GM11168 (cell line): ENCODE measurements at regions not wholly inside any gene's neighbourhood (a gene's known extent, or its start where the extent isn't known, plus 50 kb on each side); places are given as distances from the start of the nearest gene placed in this dataset.

Source experiments
- in situ Hi-C: fragments of 300-500 bp; cut with MboI; formaldehyde crosslinking; loops from one replicate; pipeline ENCODE4 v1.12.0; 2022; ENCODE audit warnings: low sequenced_read_pairs; ENCODE audit not compliant: unreplicated experiment

GRCh38 chr2:75333646-75334045 lies 134.3 kb upstream of the TACR1 start:
- in situ Hi-C loops, result no loop called here

GRCh38 chr2:75328156-75328555 lies 128.8 kb upstream of the TACR1 start:
- in situ Hi-C loops, result no loop called here

- in situ Hi-C loops, result no loop called here
Measured at GRCh38 chr2:75327334-75327733, 128.0 kb upstream of the TACR1 start.

- in situ Hi-C loops, result no loop called here
Measured at GRCh38 chr2:75326645-75327044, 127.3 kb upstream of the TACR1 start.

DNA sequence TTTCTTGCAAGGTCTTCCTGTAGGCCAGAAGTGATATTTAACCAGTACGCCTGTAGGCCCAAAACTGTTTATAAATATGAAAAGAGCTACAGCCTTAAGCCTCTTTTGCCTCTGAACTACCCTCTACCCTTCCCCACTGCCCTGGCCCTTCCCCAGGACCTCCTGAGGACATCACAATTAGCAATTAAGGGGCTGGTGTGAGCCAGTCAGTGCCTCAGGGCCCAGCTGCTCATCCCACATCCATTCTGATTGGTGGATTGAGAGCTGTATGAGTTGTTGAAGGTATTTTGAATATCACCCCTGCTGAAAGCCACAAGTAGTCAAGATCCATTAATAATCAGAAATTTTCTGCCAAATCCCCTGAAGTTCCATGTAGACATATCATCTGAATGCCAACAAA lies 126.3 kb upstream of the TACR1 start:
- in situ Hi-C loops, result no loop called here

- in situ Hi-C loops, result no loop called here
Measured at GRCh38 chr2:75324861-75325284, 125.6 kb upstream of the TACR1 start.

DNA sequence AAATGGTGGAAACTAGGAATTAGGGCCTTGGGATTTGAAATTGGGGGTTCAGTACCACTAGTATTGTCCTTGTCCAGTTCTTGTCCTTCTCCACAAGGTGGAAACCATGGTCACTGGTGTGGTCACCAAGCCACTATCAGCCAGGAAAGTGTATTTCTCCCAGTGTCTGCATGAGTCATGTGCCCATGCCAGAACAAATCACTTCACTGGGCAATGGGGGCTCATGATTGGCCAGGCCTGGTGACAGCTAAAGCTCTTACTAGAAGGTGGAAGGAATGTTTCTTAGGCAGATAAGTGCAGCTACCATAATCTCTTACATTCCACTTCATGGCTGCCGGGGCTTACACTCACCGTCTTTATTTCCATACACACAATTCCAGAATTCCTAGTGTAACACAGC lies 124.8 kb upstream of the TACR1 start:
- in situ Hi-C loops, result no loop called here

- in situ Hi-C loops, result no loop called here
Measured at GRCh38 chr2:75321599-75321922, 122.2 kb upstream of the TACR1 start.

DNA sequence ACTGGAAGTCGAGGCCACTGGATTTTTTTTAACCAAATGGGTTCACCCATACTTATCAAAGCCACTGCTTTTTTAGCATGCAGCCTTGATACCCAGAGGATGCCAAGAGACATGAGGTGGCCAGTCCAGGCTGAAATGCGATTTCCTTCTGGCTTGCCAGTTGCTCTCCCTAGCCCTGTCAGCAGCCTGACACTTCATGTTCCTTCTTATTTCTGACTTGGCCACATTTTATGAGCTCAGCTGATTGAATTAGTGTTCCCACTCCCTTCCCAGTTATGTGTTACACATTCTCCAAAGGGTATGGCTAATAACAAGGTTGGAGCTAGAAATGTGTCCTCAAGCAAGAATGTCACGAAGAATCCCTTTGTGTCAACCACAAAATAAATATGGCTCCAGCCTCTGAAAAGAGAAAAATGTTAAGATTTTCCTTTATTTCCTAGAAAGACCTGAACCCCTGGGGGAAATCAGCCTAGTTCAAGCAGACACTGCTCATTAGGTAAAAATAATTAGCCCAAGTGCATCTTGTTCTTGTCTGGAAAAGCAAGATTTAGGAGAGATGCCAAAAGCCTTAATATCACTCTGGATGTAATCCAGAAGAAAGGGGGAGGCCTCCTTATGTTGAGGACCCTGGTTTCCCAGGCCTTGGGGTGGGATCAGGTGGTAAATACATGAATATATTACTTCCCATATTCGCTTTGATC lies 121.7 kb upstream of the TACR1 start:
- in situ Hi-C loops, result no loop called here

- in situ Hi-C loops, result no loop called here
Measured at GRCh38 chr2:75319951-75320350, 120.6 kb upstream of the TACR1 start.

DNA sequence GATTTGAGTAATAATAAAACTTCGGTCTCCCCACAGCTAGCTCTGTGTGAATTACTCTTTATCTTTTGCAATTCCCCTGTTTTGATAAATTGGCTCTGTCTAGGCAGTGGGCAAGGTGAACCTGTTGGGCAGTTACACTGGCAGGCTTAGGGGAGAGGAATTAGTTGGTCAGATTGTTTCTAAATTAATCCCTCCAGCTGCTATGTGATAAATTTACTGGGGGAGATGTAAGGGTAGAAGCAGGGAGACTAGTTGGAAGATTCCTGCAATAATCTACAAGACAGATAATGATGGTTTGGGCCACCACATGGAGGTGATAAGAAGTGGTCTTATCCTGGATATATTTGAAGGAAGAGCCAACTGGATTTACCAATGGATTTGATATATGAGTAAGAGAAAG lies 118.5 kb upstream of the TACR1 start:
- in situ Hi-C loops, result no loop called here

DNA sequence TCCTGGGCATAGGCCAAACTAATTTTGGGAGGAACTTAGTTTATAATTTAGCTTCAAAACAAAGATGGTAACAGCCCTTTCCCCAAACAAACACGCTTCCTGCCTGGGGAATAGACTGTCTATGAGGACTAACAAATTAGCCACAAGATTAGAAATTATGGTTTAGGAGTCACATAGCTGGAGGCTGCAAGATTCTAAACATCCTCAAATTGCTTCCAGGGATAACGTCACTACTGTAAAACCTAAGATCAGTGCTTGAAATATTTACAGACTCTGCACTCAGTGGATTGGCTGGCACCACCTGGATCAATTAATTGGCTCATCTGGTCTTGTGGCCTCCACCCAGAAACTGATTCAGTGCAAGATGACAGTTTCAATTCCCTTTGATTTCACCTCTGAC lies 118.0 kb upstream of the TACR1 start:
- in situ Hi-C loops, result no loop called here

DNA sequence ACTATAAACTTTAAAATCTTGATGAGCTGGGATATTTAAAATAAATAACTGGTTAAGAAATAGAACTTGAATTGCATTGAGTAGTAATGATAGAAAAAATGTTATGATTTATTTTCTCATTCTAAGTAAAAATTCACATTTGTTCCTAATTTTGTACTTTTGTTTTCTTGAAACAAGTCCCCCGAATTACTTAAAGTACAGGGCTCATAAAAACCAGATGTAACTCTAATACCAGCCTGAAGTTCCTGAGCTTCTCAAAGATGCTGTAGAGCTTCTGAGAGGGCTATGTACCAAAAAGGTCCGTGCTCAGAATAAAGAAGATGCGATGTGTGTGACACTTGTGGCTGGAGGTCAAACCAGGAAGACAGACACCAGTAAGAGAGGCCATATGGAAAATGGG lies 116.1 kb upstream of the TACR1 start:
- in situ Hi-C loops, result no loop called here

GRCh38 chr2:75311993-75312392 lies 112.7 kb upstream of the TACR1 start:
- in situ Hi-C loops, result no loop called here

DNA sequence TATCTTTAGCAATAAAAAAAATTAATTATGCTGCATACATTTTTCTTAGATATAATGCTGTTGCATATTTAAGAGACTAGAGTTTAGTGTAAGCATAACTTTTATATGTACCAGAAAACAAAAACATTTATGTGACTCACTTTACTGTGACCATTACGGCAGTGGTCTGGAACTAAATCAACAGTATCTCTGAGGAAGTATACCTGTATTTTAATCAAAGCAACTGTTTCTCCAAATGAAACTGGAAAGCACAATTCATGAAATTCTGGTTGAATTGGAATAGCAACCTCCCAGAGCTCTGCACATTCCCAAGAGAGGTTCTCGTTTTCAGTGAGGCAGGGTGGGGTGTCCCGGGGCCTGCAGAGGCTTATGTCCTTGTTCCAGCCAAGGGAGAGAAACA lies 112.2 kb upstream of the TACR1 start:
- in situ Hi-C loops, result no loop called here

DNA sequence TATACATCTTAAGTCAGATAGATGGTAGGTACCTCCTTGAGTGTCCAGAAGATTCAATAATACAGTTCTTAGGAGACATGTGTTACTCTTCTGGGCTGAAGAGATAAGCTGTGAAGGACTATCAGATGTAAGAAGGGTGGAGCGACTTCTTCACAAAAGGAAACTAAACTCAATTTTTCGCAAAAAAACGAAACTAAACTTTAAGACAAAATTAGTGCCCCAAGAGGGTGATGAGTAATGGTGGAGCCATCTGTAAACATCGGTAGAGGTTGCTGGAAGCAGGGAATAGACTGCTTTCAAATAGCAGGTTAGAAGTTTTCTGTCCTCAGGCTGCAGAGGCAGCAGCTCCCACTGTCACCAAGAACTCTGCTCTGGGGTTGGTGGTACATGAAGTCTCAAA lies 111.6 kb upstream of the TACR1 start:
- in situ Hi-C loops, result no loop called here

- in situ Hi-C loops, result no loop called here
Measured at GRCh38 chr2:75309596-75310463, 110.5 kb upstream of the TACR1 start.

GRCh38 chr2:75303227-75303626 lies 103.9 kb upstream of the TACR1 start:
- in situ Hi-C loops, result no loop called here

- in situ Hi-C loops, result no loop called here
Measured at GRCh38 chr2:75294362-75294761, 95.0 kb upstream of the TACR1 start.

GRCh38 chr2:75292826-75293225 lies 93.5 kb upstream of the TACR1 start:
- in situ Hi-C loops, result no loop called here

DNA sequence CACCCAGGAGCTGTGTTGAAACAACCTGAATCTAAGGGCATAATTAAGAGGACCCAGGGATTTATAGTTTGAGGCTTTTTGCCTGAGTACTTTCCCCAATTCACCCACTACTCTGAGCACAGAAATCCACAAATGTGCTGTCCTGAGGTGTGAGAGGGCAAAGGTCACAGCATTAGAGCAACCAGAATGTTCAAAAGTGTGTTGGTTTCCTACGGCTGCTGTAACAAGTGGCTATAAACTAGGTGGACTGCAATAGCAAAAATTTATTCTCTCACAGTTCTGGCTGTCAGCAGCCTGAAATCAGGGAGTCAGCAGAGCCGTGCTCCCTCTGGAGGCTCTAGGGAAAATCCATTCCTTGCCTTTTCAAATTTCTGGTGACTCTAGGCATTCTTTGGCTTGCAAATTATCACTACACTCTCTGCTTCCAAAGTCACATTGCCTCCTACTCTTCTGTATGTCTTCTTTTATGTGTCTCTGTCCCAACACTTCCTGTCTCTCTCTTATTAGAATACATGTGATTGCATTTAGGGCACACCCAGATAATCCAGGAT lies 91.4 kb upstream of the TACR1 start:
- in situ Hi-C loops, result no loop called here

GRCh38 chr2:75289771-75290170 lies 90.5 kb upstream of the TACR1 start:
- in situ Hi-C loops, result no loop called here
